Vagina (tissue), 2 donors: ENCODE measurements at regions not wholly inside any gene's neighbourhood (a gene's known extent, or its start where the extent isn't known, plus 50 kb on each side); places are given as distances from the start of the nearest gene placed in this dataset.

Experiments used
- POLR2A ChIP-seq, 2 donors: fragments of 450-650 bp; IDR thresholded peaks; one replicate each; pipeline ENCODE4 v1.6.1; 2017; ENCODE audit warnings: antibody characterized with exemption in 2 of 2, mild to moderate bottlenecking in 2 of 2, moderate library complexity in 2 of 2
- POLR2AphosphoS5 ChIP-seq, 2 donors: sonication (generic); formaldehyde crosslinking; IDR thresholded peaks; one replicate each; pipeline ENCODE4 v1.9.0; 2017; ENCODE audit warnings: antibody characterized with exemption in 2 of 2, mild to moderate bottlenecking in 2 of 2, low read depth in 1 of 2; ENCODE audit not compliant: insufficient read depth in 1 of 2
- TF ChIP-seq, protein P1 (sequence below), 3 experiments: fragments of 450-650 bp in 2 of 3; fragments of 200-600 bp in 1 of 3; sonication (generic) in 1 of 3; IDR thresholded peaks; one replicate each; pipeline ENCODE4 v1.5.1; 2017 to 2019; ENCODE audit warnings: antibody characterized with exemption in 3 of 3, mild to moderate bottlenecking in 2 of 3, moderate library complexity in 2 of 3

DNA sequence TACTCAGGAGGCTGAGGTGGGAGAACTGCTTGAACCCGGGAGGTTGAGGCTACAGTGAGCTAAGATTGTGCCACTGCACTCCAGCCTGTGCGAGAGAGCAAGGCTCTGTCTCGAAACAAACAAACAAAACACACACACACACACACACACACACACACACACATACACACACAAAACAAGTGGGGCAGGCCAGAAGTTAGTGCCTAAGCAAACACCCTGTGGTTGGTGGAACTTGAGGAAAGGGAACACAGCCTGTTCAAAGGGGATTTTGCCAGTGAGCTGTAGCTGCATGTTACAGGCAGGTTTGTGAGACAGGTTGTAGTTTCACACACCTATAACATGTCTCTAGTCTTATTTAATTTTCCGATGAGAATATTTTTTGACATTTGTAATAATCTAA, 175.3 kb upstream of the CLEC14A start:
- TF ChIP-seq, protein P1, sequence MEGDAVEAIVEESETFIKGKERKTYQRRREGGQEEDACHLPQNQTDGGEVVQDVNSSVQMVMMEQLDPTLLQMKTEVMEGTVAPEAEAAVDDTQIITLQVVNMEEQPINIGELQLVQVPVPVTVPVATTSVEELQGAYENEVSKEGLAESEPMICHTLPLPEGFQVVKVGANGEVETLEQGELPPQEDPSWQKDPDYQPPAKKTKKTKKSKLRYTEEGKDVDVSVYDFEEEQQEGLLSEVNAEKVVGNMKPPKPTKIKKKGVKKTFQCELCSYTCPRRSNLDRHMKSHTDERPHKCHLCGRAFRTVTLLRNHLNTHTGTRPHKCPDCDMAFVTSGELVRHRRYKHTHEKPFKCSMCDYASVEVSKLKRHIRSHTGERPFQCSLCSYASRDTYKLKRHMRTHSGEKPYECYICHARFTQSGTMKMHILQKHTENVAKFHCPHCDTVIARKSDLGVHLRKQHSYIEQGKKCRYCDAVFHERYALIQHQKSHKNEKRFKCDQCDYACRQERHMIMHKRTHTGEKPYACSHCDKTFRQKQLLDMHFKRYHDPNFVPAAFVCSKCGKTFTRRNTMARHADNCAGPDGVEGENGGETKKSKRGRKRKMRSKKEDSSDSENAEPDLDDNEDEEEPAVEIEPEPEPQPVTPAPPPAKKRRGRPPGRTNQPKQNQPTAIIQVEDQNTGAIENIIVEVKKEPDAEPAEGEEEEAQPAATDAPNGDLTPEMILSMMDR (IDR thresholded peaks at IDR 0.05): no peak
- TF ChIP-seq POLR2A (IDR thresholded peaks at IDR 0.05): no peak
- no peak for TF ChIP-seq POLR2AphosphoS5 (IDR thresholded peaks at IDR 0.05; ENCODE audit: insufficient read depth in 1 of 2, low read depth in 1 of 2)
